Upper lobe of left lung (tissue), 6 donors: ENCODE measurements at regions not wholly inside any gene's neighbourhood (a gene's known extent, or its start where the extent isn't known, plus 50 kb on each side); places are given as distances from the start of the nearest gene placed in this dataset.

Source experiments
- ATAC-seq, 2 donors: fragments of 200-7000 bp; cut with Tn5 transposase; one replicate each; pipeline ENCODE4 v1.9.1; 2022; ENCODE audit warnings: mild to moderate bottlenecking in 2 of 2, moderate library complexity in 2 of 2; ENCODE audit not compliant: low FRiP score in 2 of 2
- DNase-seq, 2 donors: peaks; one replicate each; pipeline ENCODE4 v3.0.0-alpha.2; 2019 to 2020
- H3K27ac ChIP-seq, 4 donors: fragments of 200-600 bp; sonication (generic); one replicate each; pipeline ENCODE4 v1.5.1; 2016 to 2019
- H3K27me3 ChIP-seq, 4 donors: fragments of 200-600 bp; sonication (generic); one replicate each; pipeline ENCODE4 v1.5.1; 2017 to 2019
- H3K36me3 ChIP-seq, 4 donors: fragments of 200-600 bp; sonication (generic); one replicate each; pipeline ENCODE4 v1.5.1; 2016 to 2019
- H3K4me1 ChIP-seq, 4 donors: fragments of 200-600 bp; sonication (generic); one replicate each; pipeline ENCODE4 v1.5.1; 2018 to 2019
- H3K4me3 ChIP-seq, 4 donors: fragments of 200-600 bp; sonication (generic); one replicate each; pipeline ENCODE4 v1.5.1; 2017 to 2019; ENCODE audit warnings: mild to moderate bottlenecking in 2 of 4, moderate library complexity in 1 of 4
- H3K9me3 ChIP-seq, 4 donors: fragments of 200-600 bp; sonication (generic); one replicate each; pipeline ENCODE4 v1.5.1; 2018 to 2019
- EP300 ChIP-seq, 4 donors: sonication (generic); formaldehyde crosslinking; IDR thresholded peaks; one replicate each; pipeline ENCODE4 v1.5.1; 2017; ENCODE audit warnings: antibody characterized with exemption in 4 of 4, control low read depth in 2 of 4
- POLR2A ChIP-seq, 4 donors: fragments of 450-650 bp; IDR thresholded peaks; one replicate each; pipeline ENCODE4 v1.5.1; 2016 to 2017; ENCODE audit warnings: antibody characterized with exemption in 4 of 4, mild to moderate bottlenecking in 2 of 4
- POLR2AphosphoS5 ChIP-seq, 2 donors: sonication (generic); formaldehyde crosslinking; IDR thresholded peaks; one replicate each; pipeline ENCODE4 v1.5.1; 2017; ENCODE audit warnings: antibody characterized with exemption in 2 of 2
- WGBS, 2 donors: methylation state at CpG; one replicate each; pipeline ENCODE4 v1.1.5; 2017 to 2018; 5-methylcytosine and 5-hydroxymethylcytosine counted together
- TF ChIP-seq, protein P1 (sequence below), 6 experiments: fragments of 450-650 bp in 4 of 6; fragments of 200-600 bp in 2 of 6; sonication (generic) in 2 of 6; IDR thresholded peaks; one replicate each; pipeline ENCODE4 v1.5.1; 2016 to 2019; ENCODE audit warnings: antibody characterized with exemption in 6 of 6
- donor health status: DM: no; HTN: no; CAD: no; lungs with moderate emphysema.
- donor health status: DM: no; HTN: yes; CAD: no; lungs with severe emphysema.

GRCh38 chr15:26101443-26101842 is 238.3 kb upstream of the ATP10A start:
- no peak overlapping the region for H3K4me3 ChIP-seq
- H3K4me1 ChIP-seq: no peaks in the 10 kb centered on the region
- peaks cover 0 to 3% (median under 1%) of the 10 kb centered on the region in 4 donors for H3K9me3 ChIP-seq
- no peak overlapping the region for H3K27ac ChIP-seq
- WGBS, 2 donors: 87 to 93% methylated on average over 3 of the region's 3 CpGs
- no peaks in the 10 kb centered on the region for H3K36me3 ChIP-seq
- ATAC-seq (no peak), DNase-seq (no peak)
- TF ChIP-seq POLR2A (IDR thresholded peaks at IDR 0.05) (no peak), POLR2AphosphoS5 (IDR thresholded peaks at IDR 0.05) (no peak)
- no peaks in the 10 kb centered on the region for H3K27me3 ChIP-seq

DNA sequence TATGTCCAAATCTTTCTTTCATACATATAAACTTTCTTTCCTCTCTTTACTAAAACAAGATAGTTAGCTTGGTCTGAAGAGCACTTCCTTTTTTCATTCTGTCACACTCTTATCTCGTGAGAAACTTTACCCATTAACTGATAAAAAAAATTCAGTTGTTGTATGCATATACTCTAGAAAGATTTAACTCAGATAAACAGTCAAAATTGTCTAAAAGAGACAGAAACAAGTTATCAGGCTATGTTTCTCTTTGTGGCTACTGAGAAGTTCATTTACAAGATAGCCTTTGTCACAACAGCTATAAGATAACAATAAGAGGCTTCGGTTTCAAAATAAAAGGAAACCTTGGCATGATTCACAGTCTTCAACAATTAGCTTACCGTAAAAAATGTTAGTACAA is 235.7 kb upstream of the ATP10A start:
- Histone ChIP-seq H3K36me3 (no peaks in the 10 kb centered on the region), H3K4me1 (no peaks in the 10 kb centered on the region), H3K27ac (no peak overlapping the region), H3K27me3 (no peaks in the 10 kb centered on the region), H3K9me3 (no peaks in the 10 kb centered on the region), H3K4me3 (no peak overlapping the region)
- no peak for TF ChIP-seq POLR2AphosphoS5 (IDR thresholded peaks at IDR 0.05)
- TF ChIP-seq EP300 (IDR thresholded peaks at IDR 0.05): no peak
- TF ChIP-seq, protein P1, sequence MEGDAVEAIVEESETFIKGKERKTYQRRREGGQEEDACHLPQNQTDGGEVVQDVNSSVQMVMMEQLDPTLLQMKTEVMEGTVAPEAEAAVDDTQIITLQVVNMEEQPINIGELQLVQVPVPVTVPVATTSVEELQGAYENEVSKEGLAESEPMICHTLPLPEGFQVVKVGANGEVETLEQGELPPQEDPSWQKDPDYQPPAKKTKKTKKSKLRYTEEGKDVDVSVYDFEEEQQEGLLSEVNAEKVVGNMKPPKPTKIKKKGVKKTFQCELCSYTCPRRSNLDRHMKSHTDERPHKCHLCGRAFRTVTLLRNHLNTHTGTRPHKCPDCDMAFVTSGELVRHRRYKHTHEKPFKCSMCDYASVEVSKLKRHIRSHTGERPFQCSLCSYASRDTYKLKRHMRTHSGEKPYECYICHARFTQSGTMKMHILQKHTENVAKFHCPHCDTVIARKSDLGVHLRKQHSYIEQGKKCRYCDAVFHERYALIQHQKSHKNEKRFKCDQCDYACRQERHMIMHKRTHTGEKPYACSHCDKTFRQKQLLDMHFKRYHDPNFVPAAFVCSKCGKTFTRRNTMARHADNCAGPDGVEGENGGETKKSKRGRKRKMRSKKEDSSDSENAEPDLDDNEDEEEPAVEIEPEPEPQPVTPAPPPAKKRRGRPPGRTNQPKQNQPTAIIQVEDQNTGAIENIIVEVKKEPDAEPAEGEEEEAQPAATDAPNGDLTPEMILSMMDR (IDR thresholded peaks at IDR 0.05): no peak
- no peak for TF ChIP-seq POLR2A (IDR thresholded peaks at IDR 0.05)
- ATAC-seq (no peak), DNase-seq (no peak)
- WGBS, 2 donors: 30 to 46% methylated on average over 3 of the region's 3 CpGs

DNA sequence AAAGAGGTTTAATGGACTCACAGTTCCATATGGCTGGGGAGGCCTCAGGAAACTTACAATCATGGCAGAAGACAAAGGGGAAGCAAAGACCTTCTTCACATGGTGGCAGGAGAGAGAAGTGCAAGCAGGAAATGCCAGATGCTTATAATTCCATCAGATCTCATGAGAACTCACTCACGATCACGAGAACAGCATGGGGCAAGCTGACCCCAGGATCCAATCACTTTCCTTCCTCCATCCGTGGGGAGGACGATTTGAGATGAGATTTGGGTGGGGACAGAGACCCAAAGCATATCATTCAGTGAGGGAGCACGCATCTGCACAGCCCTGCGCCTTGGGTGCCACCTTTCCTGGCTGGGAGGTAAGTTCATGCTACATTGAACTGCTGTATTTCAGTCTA is 234.1 kb upstream of the ATP10A start:
- TF ChIP-seq POLR2A (IDR thresholded peaks at IDR 0.05) (no peak), EP300 (IDR thresholded peaks at IDR 0.05) (no peak), POLR2AphosphoS5 (IDR thresholded peaks at IDR 0.05) (no peak)
- TF ChIP-seq, protein P1 (IDR thresholded peaks at IDR 0.05): no peak
- ATAC-seq: no peak
- 78 to 85% methylated on average over 6 of the region's 6 CpGs for WGBS, 2 donors

DNA sequence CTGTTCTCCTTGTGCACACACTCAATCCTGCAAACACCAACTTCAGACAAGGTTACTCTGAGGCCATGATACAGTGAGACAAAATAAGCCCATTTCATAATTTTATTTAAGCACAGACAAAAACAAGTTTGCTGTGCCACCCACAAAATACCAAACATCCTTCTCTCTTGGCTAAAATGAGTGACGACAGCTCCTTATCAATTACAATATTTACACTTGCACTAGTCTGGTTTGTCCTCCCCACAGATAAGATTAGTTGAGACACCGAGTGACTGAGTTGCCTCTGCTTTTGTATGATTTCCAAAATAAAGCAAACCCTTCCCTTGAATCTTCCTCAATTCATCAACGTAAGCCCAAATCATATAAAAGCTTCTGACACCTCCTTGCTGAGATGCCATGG is 233.5 kb upstream of the ATP10A start:
- H3K27me3 ChIP-seq: no peaks in the 10 kb centered on the region
- no peaks in the 10 kb centered on the region for H3K36me3 ChIP-seq
- no peak overlapping the region for H3K4me3 ChIP-seq
- DNase-seq: no peak
- TF ChIP-seq POLR2AphosphoS5 (IDR thresholded peaks at IDR 0.05): no peak
- H3K4me1 ChIP-seq: no peaks in the 10 kb centered on the region
- ATAC-seq: no peak
- H3K9me3 ChIP-seq: no peaks in the 10 kb centered on the region
- WGBS, 2 donors: 36 to 43% methylated on average over 3 of the region's 3 CpGs
- H3K27ac ChIP-seq: no peak overlapping the region

More for the DNA sequence above, 234.1 kb upstream of the ATP10A start:
- Histone ChIP-seq H3K36me3 (no peaks in the 10 kb centered on the region), H3K4me1 (no peaks in the 10 kb centered on the region), H3K4me3 (no peak overlapping the region), H3K27me3 (no peaks in the 10 kb centered on the region), H3K27ac (no peak overlapping the region), H3K9me3 (no peaks in the 10 kb centered on the region)
- DNase-seq: no peak

- no peak overlapping the region for H3K27ac ChIP-seq
- no peak for ATAC-seq
- WGBS, 2 donors: 46 to 58% methylated on average over 24 of the region's 24 CpGs
Measured at GRCh38 chr15:26095710-26096330, 232.7 kb upstream of the ATP10A start.

More at GRCh38 chr15:26095710-26096330, 232.7 kb upstream of the ATP10A start:
- Histone ChIP-seq H3K4me3 (no peak overlapping the region), H3K4me1 (no peaks in the 10 kb centered on the region), H3K27me3 (no peaks in the 10 kb centered on the region), H3K9me3 (no peaks in the 10 kb centered on the region), H3K36me3 (no peaks in the 10 kb centered on the region)
- DNase-seq: no peak
- TF ChIP-seq POLR2AphosphoS5 (IDR thresholded peaks at IDR 0.05) (no peak), POLR2A (IDR thresholded peaks at IDR 0.05) (no peak), EP300 (IDR thresholded peaks at IDR 0.05) (no peak)
- TF ChIP-seq, protein P1 (IDR thresholded peaks at IDR 0.05): no peak
